ENCODE measurements at regions not wholly inside any gene's neighbourhood (a gene's known extent, or its start where the extent isn't known, plus 50 kb on each side); places are given as distances from the start of the nearest gene placed in this dataset.
A peak's percentile ranks its signal among the peaks of the same experiment; 100 is the strongest.
"Not testable (repeated sequence)": the region's sequence is repeated elsewhere in the genome, so short reads cannot be mapped to it uniquely, and the experiment has no call there.

GRCh38 chr6:144390886-144391285, 105.8 kb downstream of the UTRN start:
- peaks cover 8% of the 10 kb centered on the region for H3K36me3 Mint-ChIP-seq
- DNase-seq (ENCODE audit: low spot score) (no peak), ATAC-seq (no peak)
- peaks cover 31 to 45% of the 10 kb centered on the region in 2 donors for H3K4me1 Mint-ChIP-seq (ENCODE audit: low read depth in 2 of 2)
- H3K27me3 Mint-ChIP-seq = no peaks in the 10 kb centered on the region
- H3K4me3 Mint-ChIP-seq = no peak overlapping the region
- peaks cover 7% of the 10 kb centered on the region for H3K9me3 Mint-ChIP-seq
- peak overlapping the region in 1 of 2 donors; percentile 1 for H3K27ac Mint-ChIP-seq

- DNase-seq (ENCODE audit: low spot score) = no peak
- Mint-ChIP-seq H3K4me1 (ENCODE audit: low read depth in 2 of 2) (peaks cover 40 to 52% of the 10 kb centered on the region in 2 donors), H3K27ac (no peak overlapping the region), H3K4me3 (no peak overlapping the region), H3K27me3 (no peaks in the 10 kb centered on the region), H3K9me3 (peaks cover 7% of the 10 kb centered on the region), H3K36me3 (peaks cover 9% of the 10 kb centered on the region)
- ATAC-seq = no peak
Measured at GRCh38 chr6:144392536-144392935, 107.4 kb downstream of the UTRN start.

- peaks cover 7% of the 10 kb centered on the region for H3K9me3 Mint-ChIP-seq
- no peak overlapping the region for H3K4me3 Mint-ChIP-seq
- H3K4me1 Mint-ChIP-seq (ENCODE audit: low read depth in 2 of 2) = peaks cover 45 to 54% of the 10 kb centered on the region in 2 donors
- ATAC-seq = no peak
- no peaks in the 10 kb centered on the region for H3K27me3 Mint-ChIP-seq
- peaks cover 20% of the 10 kb centered on the region for H3K36me3 Mint-ChIP-seq
- H3K27ac Mint-ChIP-seq = peak overlapping the region in 1 of 2 donors; percentile 3
- DNase-seq (ENCODE audit: low spot score) = no peak
Measured at GRCh38 chr6:144394210-144394609, 109.1 kb downstream of the UTRN start.

GRCh38 chr6:144395014-144395413, 109.9 kb downstream of the UTRN start:
- no peak overlapping the region for H3K4me3 Mint-ChIP-seq
- DNase-seq (ENCODE audit: low spot score) (no peak), ATAC-seq (no peak)
- peaks cover 20% of the 10 kb centered on the region for H3K36me3 Mint-ChIP-seq
- H3K27ac Mint-ChIP-seq = no peak overlapping the region
- no peaks in the 10 kb centered on the region for H3K27me3 Mint-ChIP-seq
- H3K4me1 Mint-ChIP-seq (ENCODE audit: low read depth in 2 of 2) = peaks cover 50 to 58% of the 10 kb centered on the region in 2 donors
- H3K9me3 Mint-ChIP-seq = peaks cover 7% of the 10 kb centered on the region

GRCh38 chr6:144395826-144396225, 110.7 kb downstream of the UTRN start:
- Mint-ChIP-seq H3K27me3 (no peaks in the 10 kb centered on the region), H3K9me3 (peaks cover 7% of the 10 kb centered on the region), H3K4me1 (ENCODE audit: low read depth in 2 of 2) (peaks cover 47 to 56% of the 10 kb centered on the region in 2 donors), H3K27ac (no peak overlapping the region), H3K36me3 (peaks cover 20% of the 10 kb centered on the region), H3K4me3 (no peak overlapping the region)
- DNase-seq (ENCODE audit: low spot score) (no peak), ATAC-seq (no peak)

GRCh38 chr6:144397141-144397540, 112.0 kb downstream of the UTRN start:
- Mint-ChIP-seq H3K27ac (no peak overlapping the region), H3K9me3 (peaks cover 7% of the 10 kb centered on the region), H3K4me1 (ENCODE audit: low read depth in 2 of 2) (peaks cover 52 to 58% of the 10 kb centered on the region in 2 donors), H3K4me3 (no peak overlapping the region), H3K27me3 (no peaks in the 10 kb centered on the region), H3K36me3 (peaks cover 25% of the 10 kb centered on the region)
- DNase-seq (ENCODE audit: low spot score) = no peak
- ATAC-seq = no peak

GRCh38 chr6:144400321-144400720, 115.2 kb downstream of the UTRN start:
- Mint-ChIP-seq H3K27ac (peak overlapping the region; percentile 14 to 82), H3K36me3 (peaks cover 17% of the 10 kb centered on the region), H3K4me3 (no peak overlapping the region), H3K4me1 (ENCODE audit: low read depth in 2 of 2) (peaks cover 57 to 63% of the 10 kb centered on the region in 2 donors), H3K27me3 (no peaks in the 10 kb centered on the region), H3K9me3 (no peaks in the 10 kb centered on the region)
- DNase-seq (ENCODE audit: low spot score) (no peak), ATAC-seq (no peak)

- no peak for DNase-seq (ENCODE audit: low spot score)
- Mint-ChIP-seq H3K27ac (peak overlapping the region; percentile 24 to 45), H3K4me1 (ENCODE audit: low read depth in 2 of 2) (peaks cover 53 to 56% of the 10 kb centered on the region in 2 donors), H3K4me3 (no peak overlapping the region), H3K36me3 (peaks cover 17% of the 10 kb centered on the region), H3K27me3 (no peaks in the 10 kb centered on the region), H3K9me3 (no peaks in the 10 kb centered on the region)
- no peak for ATAC-seq
Measured at GRCh38 chr6:144401736-144402733, 116.9 kb downstream of the UTRN start.

GRCh38 chr6:144402750-144403149, 117.6 kb downstream of the UTRN start:
- Mint-ChIP-seq H3K36me3 (peaks cover 14% of the 10 kb centered on the region), H3K4me1 (ENCODE audit: low read depth in 2 of 2) (peaks cover 52 to 59% of the 10 kb centered on the region in 2 donors), H3K27ac (no peak overlapping the region), H3K27me3 (no peaks in the 10 kb centered on the region), H3K4me3 (no peak overlapping the region), H3K9me3 (no peaks in the 10 kb centered on the region)
- no peak for DNase-seq (ENCODE audit: low spot score)
- no peak for ATAC-seq

GRCh38 chr6:144405163-144405562, 120.0 kb downstream of the UTRN start:
- Mint-ChIP-seq H3K27me3 (no peaks in the 10 kb centered on the region), H3K4me3 (no peak overlapping the region), H3K4me1 (ENCODE audit: low read depth in 2 of 2) (peaks cover 48 to 54% of the 10 kb centered on the region in 2 donors), H3K36me3 (peaks cover 5% of the 10 kb centered on the region), H3K27ac (peak overlapping the region in 1 of 2 donors; percentile 83), H3K9me3 (no peaks in the 10 kb centered on the region)
- ATAC-seq (no peak), DNase-seq (ENCODE audit: low spot score) (no peak)

GRCh38 chr6:144406796-144407195, 121.7 kb downstream of the UTRN start:
- Mint-ChIP-seq H3K27ac (no peak overlapping the region), H3K27me3 (no peaks in the 10 kb centered on the region), H3K4me3 (no peak overlapping the region), H3K36me3 (peaks cover 3% of the 10 kb centered on the region), H3K9me3 (no peaks in the 10 kb centered on the region), H3K4me1 (ENCODE audit: low read depth in 2 of 2) (peaks cover 50 to 57% of the 10 kb centered on the region in 2 donors)
- ATAC-seq (no peak), DNase-seq (ENCODE audit: low spot score) (no peak)

- Mint-ChIP-seq H3K4me3 (no peak overlapping the region), H3K27me3 (no peaks in the 10 kb centered on the region), H3K36me3 (peaks cover 4% of the 10 kb centered on the region), H3K9me3 (peaks cover 2% of the 10 kb centered on the region), H3K27ac (peak overlapping the region in 1 of 2 donors; percentile 35), H3K4me1 (ENCODE audit: low read depth in 2 of 2) (peaks cover 45 to 57% of the 10 kb centered on the region in 2 donors)
- DNase-seq (ENCODE audit: low spot score) (no peak), ATAC-seq (no peak)
Measured at GRCh38 chr6:144408161-144408560, 123.0 kb downstream of the UTRN start.

GRCh38 chr6:144410059-144410458, 124.9 kb downstream of the UTRN start:
- Mint-ChIP-seq H3K4me1 (ENCODE audit: low read depth in 2 of 2) (peaks cover 42 to 48% of the 10 kb centered on the region in 2 donors), H3K36me3 (peaks cover 6% of the 10 kb centered on the region), H3K27me3 (no peaks in the 10 kb centered on the region)

GRCh38 chr6:144410574-144410973, 125.4 kb downstream of the UTRN start:
- H3K27me3 Mint-ChIP-seq; H3K9me3 Mint-ChIP-seq; ATAC-seq; H3K27ac Mint-ChIP-seq; H3K4me3 Mint-ChIP-seq; DNase-seq (ENCODE audit: low spot score); H3K36me3 Mint-ChIP-seq: not testable (repeated sequence)
- peaks cover 45 to 51% of the 10 kb centered on the region in 2 donors for H3K4me1 Mint-ChIP-seq (ENCODE audit: low read depth in 2 of 2)

More at GRCh38 chr6:144410059-144410458, 124.9 kb downstream of the UTRN start:
- no peak overlapping the region for H3K4me3 Mint-ChIP-seq
- ATAC-seq (no peak), DNase-seq (ENCODE audit: low spot score) (no peak)
- H3K9me3 Mint-ChIP-seq = peaks cover 3% of the 10 kb centered on the region
- H3K27ac Mint-ChIP-seq = no peak overlapping the region

All from natural killer cell treated with Interleukin-12 subunit alpha and Interleukin-12 subunit beta and Interleukin-15 and Interleukin-18, amount 100 ng/mL, for 72 hours (primary cell).